ENCODE measurements at regions not wholly inside any gene's neighbourhood (a gene's known extent, or its start where the extent isn't known, plus 50 kb on each side); places are given as distances from the start of the nearest gene placed in this dataset.

- no peak for DNase-seq
- Mint-ChIP-seq H3K9me3 (no peaks in the 10 kb centered on the region), H3K4me1 (peaks cover 53% of the 10 kb centered on the region), H3K27me3 (ENCODE audit: insufficient read depth) (no peaks in the 10 kb centered on the region), H3K36me3 (ENCODE audit: low read depth) (no peaks in the 10 kb centered on the region), H3K4me3 (no peak overlapping the region), H3K27ac (peak overlapping the region; percentile 54)
- Histone ChIP-seq H3K4me3 (ENCODE audit: low read length) (no peak overlapping the region), H3K27ac (ENCODE audit: low read depth, low read length) (peak overlapping the region; percentile 48), H3K36me3 (ENCODE audit: control insufficient read depth, insufficient read depth, low read length) (no peaks in the 10 kb centered on the region), H3K9ac (ENCODE audit: extremely low read depth, low read length, poor library complexity, severe bottlenecking) (no peak overlapping the region), H3K27me3 (ENCODE audit: control insufficient read depth, insufficient read depth, low read length, poor library complexity, severe bottlenecking) (no peaks in the 10 kb centered on the region), H3K4me1 (ENCODE audit: control insufficient read depth, insufficient read depth, low read length) (peaks cover 7% of the 10 kb centered on the region), H3K9me3 (ENCODE audit: control insufficient read depth, low read length) (no peaks in the 10 kb centered on the region)
- no peak for TF ChIP-seq CTCF (conservative IDR thresholded peaks at IDR 0.05)
- WGBS, 2 experiments (ENCODE audit: insufficient coverage in 1 of 2, insufficient read length in 1 of 2), result 64 to 67% methylated on average over 4 to 6 of the region's 6 CpGs
Measured at GRCh38 chr10:21297603-21298383, 227.7 kb downstream of the SKIDA1 start.

GRCh38 chr10:21296575-21297355, 228.7 kb downstream of the SKIDA1 start:
- Mint-ChIP-seq H3K4me1 (peaks cover 53% of the 10 kb centered on the region), H3K9me3 (no peaks in the 10 kb centered on the region), H3K4me3 (no peak overlapping the region), H3K27me3 (ENCODE audit: insufficient read depth) (no peaks in the 10 kb centered on the region), H3K36me3 (ENCODE audit: low read depth) (no peaks in the 10 kb centered on the region), H3K27ac (peak overlapping the region; percentile 15)
- H3K4me3 ChIP-seq (ENCODE audit: low read length), result no peak overlapping the region
- no peak for DNase-seq
- H3K4me1 ChIP-seq (ENCODE audit: control insufficient read depth, insufficient read depth, low read length), result peaks cover 7% of the 10 kb centered on the region
- H3K9ac ChIP-seq (ENCODE audit: extremely low read depth, low read length, poor library complexity, severe bottlenecking), result no peak overlapping the region
- TF ChIP-seq CTCF (conservative IDR thresholded peaks at IDR 0.05), result no peak
- H3K36me3 ChIP-seq (ENCODE audit: control insufficient read depth, insufficient read depth, low read length), result no peaks in the 10 kb centered on the region
- H3K27me3 ChIP-seq (ENCODE audit: control insufficient read depth, insufficient read depth, low read length, poor library complexity, severe bottlenecking), result no peaks in the 10 kb centered on the region
- H3K9me3 ChIP-seq (ENCODE audit: control insufficient read depth, low read length), result no peaks in the 10 kb centered on the region
- peak overlapping the region; percentile 24 for H3K27ac ChIP-seq (ENCODE audit: low read depth, low read length)
- 95 to 96% methylated on average over 10 to 13 of the region's 13 CpGs for WGBS, 2 experiments (ENCODE audit: insufficient coverage in 1 of 2, insufficient read length in 1 of 2)

- Mint-ChIP-seq H3K4me1 (peaks cover 60% of the 10 kb centered on the region), H3K36me3 (ENCODE audit: low read depth) (peaks cover 3% of the 10 kb centered on the region)
- H3K4me1 ChIP-seq (ENCODE audit: control insufficient read depth, insufficient read depth, low read length), result peaks cover 14% of the 10 kb centered on the region
Measured at GRCh38 chr10:21293518-21294356, 231.7 kb downstream of the SKIDA1 start.

More at GRCh38 chr10:21293518-21294356, 231.7 kb downstream of the SKIDA1 start:
- no peaks in the 10 kb centered on the region for H3K27me3 Mint-ChIP-seq (ENCODE audit: insufficient read depth)
- H3K4me3 Mint-ChIP-seq, result peak overlapping the region; percentile 85
- 5 to 12% methylated on average over 5 to 9 of the region's 9 CpGs for WGBS, 2 experiments (ENCODE audit: insufficient coverage in 1 of 2, insufficient read length in 1 of 2)
- no peak for TF ChIP-seq CTCF (conservative IDR thresholded peaks at IDR 0.05)
- peak overlapping the region; percentile 81 for H3K9ac ChIP-seq (ENCODE audit: extremely low read depth, low read length, poor library complexity, severe bottlenecking)
- peak overlapping the region; percentile 100 for H3K27ac Mint-ChIP-seq
- H3K4me3 ChIP-seq (ENCODE audit: low read length), result peak overlapping the region; percentile 84
- peak; percentile 83 for DNase-seq
- no peaks in the 10 kb centered on the region for H3K36me3 ChIP-seq (ENCODE audit: control insufficient read depth, insufficient read depth, low read length)
- no peaks in the 10 kb centered on the region for H3K27me3 ChIP-seq (ENCODE audit: control insufficient read depth, insufficient read depth, low read length, poor library complexity, severe bottlenecking)
- H3K9me3 ChIP-seq (ENCODE audit: control insufficient read depth, low read length), result no peaks in the 10 kb centered on the region
- no peaks in the 10 kb centered on the region for H3K9me3 Mint-ChIP-seq
- peak overlapping the region; percentile 96 for H3K27ac ChIP-seq (ENCODE audit: low read depth, low read length)

Measured in endodermal cell (in vitro differentiated cells).